ENCODE measurements at regions not wholly inside any gene's neighbourhood (a gene's known extent, or its start where the extent isn't known, plus 50 kb on each side); places are given as distances from the start of the nearest gene placed in this dataset.

GRCh38 chr2:198498516-198498915 lies 694.1 kb downstream of the PLCL1 start:
- H3K4me2 ChIP-seq (ENCODE audit: low read length), result no peak overlapping the region
- no TSS peak for BruUV-seq (replicated peaks)
- H3K4me1 ChIP-seq (ENCODE audit: insufficient read depth, low read length), result no peaks in the 10 kb centered on the region
- ChIA-PET CTCF (no interaction called here), POLR2A (ENCODE audit: unreplicated experiment) (no interaction called here)
- H3K27me3 ChIP-seq (ENCODE audit: low read length), result no peaks in the 10 kb centered on the region
- H3K9me2 ChIP-seq (replicated peaks; ENCODE audit: low read length), result no peaks in the 10 kb centered on the region
- H3K27ac ChIP-seq (ENCODE audit: low read length), result no peak overlapping the region
- H3K9ac ChIP-seq (ENCODE audit: low read length), result no peak overlapping the region
- H3K4me3 ChIP-seq (ENCODE audit: low read length), result no peak overlapping the region
- H3K9me3 ChIP-seq (ENCODE audit: low read length), result no peaks in the 10 kb centered on the region
- H3K36me3 ChIP-seq (ENCODE audit: low read depth, low read length), result no peaks in the 10 kb centered on the region
- H2AFZ ChIP-seq (ENCODE audit: low read length), result no peak overlapping the region
- no peaks in the 10 kb centered on the region for H4K20me1 ChIP-seq (ENCODE audit: low read length)
- TF ChIP-seq EZH2phosphoT487 (IDR thresholded peaks at IDR 0.05; ENCODE audit: borderline replicate concordance, low read length) (no peak), CTCF (conservative IDR thresholded peaks at IDR 0.05; ENCODE audit: low read depth, low read length) (no peak), EZH2 (IDR thresholded peaks at IDR 0.05; ENCODE audit: low read length, unreplicated experiment) (no peak)
- intact Hi-C loops (cut with micrococcal nuclease), result no loop called here
- no peaks in the 10 kb centered on the region for H3F3A ChIP-seq (ENCODE audit: low read length, unreplicated experiment)
- ATAC-seq (no peak), DNase-seq (no peak)
- no peaks in the 10 kb centered on the region for H3K79me2 ChIP-seq (ENCODE audit: low read length)

GRCh38 chr2:198498048-198498447 lies 693.7 kb downstream of the PLCL1 start:
- no peaks in the 10 kb centered on the region for H3F3A ChIP-seq (ENCODE audit: low read length, unreplicated experiment)

GRCh38 chr2:198494931-198495330 lies 690.5 kb downstream of the PLCL1 start:
- no peak for TF ChIP-seq EZH2 (IDR thresholded peaks at IDR 0.05; ENCODE audit: low read length, unreplicated experiment)
- TF ChIP-seq EZH2phosphoT487 (IDR thresholded peaks at IDR 0.05; ENCODE audit: borderline replicate concordance, low read length), result no peak
- TF ChIP-seq CTCF (conservative IDR thresholded peaks at IDR 0.05; ENCODE audit: low read depth, low read length), result no peak
- no peak for ATAC-seq

More at GRCh38 chr2:198498048-198498447, 693.7 kb downstream of the PLCL1 start:
- H3K9me2 ChIP-seq (replicated peaks; ENCODE audit: low read length), result no peaks in the 10 kb centered on the region
- no peak for TF ChIP-seq EZH2phosphoT487 (IDR thresholded peaks at IDR 0.05; ENCODE audit: borderline replicate concordance, low read length)
- H3K4me2 ChIP-seq (ENCODE audit: low read length), result no peak overlapping the region
- no peak overlapping the region for H3K9ac ChIP-seq (ENCODE audit: low read length)
- ATAC-seq (no peak), DNase-seq (no peak)
- CTCF ChIA-PET, result no interaction called here
- POLR2A ChIA-PET (ENCODE audit: unreplicated experiment), result no interaction called here
- H3K9me3 ChIP-seq (ENCODE audit: low read length), result no peaks in the 10 kb centered on the region
- H3K36me3 ChIP-seq (ENCODE audit: low read depth, low read length), result no peaks in the 10 kb centered on the region
- no peaks in the 10 kb centered on the region for H3K79me2 ChIP-seq (ENCODE audit: low read length)
- intact Hi-C loops (cut with micrococcal nuclease), result no loop called here
- no peak overlapping the region for H3K4me3 ChIP-seq (ENCODE audit: low read length)
- H3K27me3 ChIP-seq (ENCODE audit: low read length), result no peaks in the 10 kb centered on the region
- no TSS peak for BruUV-seq (replicated peaks)
- no peak overlapping the region for H3K27ac ChIP-seq (ENCODE audit: low read length)
- no peaks in the 10 kb centered on the region for H3K4me1 ChIP-seq (ENCODE audit: insufficient read depth, low read length)
- H4K20me1 ChIP-seq (ENCODE audit: low read length), result no peaks in the 10 kb centered on the region
- H2AFZ ChIP-seq (ENCODE audit: low read length), result no peak overlapping the region

More at GRCh38 chr2:198494931-198495330, 690.5 kb downstream of the PLCL1 start:
- intact Hi-C loops (cut with micrococcal nuclease), result no loop called here
- H3K36me3 ChIP-seq (ENCODE audit: low read depth, low read length), result no peaks in the 10 kb centered on the region
- no peak overlapping the region for H3K4me2 ChIP-seq (ENCODE audit: low read length)
- CTCF ChIA-PET, result no interaction called here
- no TSS peak for BruUV-seq (replicated peaks)
- no peak overlapping the region for H3K27ac ChIP-seq (ENCODE audit: low read length)
- no peaks in the 10 kb centered on the region for H3K27me3 ChIP-seq (ENCODE audit: low read length)
- H3K4me1 ChIP-seq (ENCODE audit: insufficient read depth, low read length), result no peaks in the 10 kb centered on the region
- H3K4me3 ChIP-seq (ENCODE audit: low read length), result no peak overlapping the region
- no peak overlapping the region for H3K9ac ChIP-seq (ENCODE audit: low read length)
- H3K9me2 ChIP-seq (replicated peaks; ENCODE audit: low read length), result no peaks in the 10 kb centered on the region
- no peak for DNase-seq
- POLR2A ChIA-PET (ENCODE audit: unreplicated experiment), result no interaction called here
- H2AFZ ChIP-seq (ENCODE audit: low read length), result no peak overlapping the region
- H3K9me3 ChIP-seq (ENCODE audit: low read length), result no peaks in the 10 kb centered on the region
- H3F3A ChIP-seq (ENCODE audit: low read length, unreplicated experiment), result no peaks in the 10 kb centered on the region
- H4K20me1 ChIP-seq (ENCODE audit: low read length), result no peaks in the 10 kb centered on the region
- no peaks in the 10 kb centered on the region for H3K79me2 ChIP-seq (ENCODE audit: low read length)

All from PC-3 (cell line).